A549 (cell line): ENCODE measurements at regions not wholly inside any gene's neighbourhood (a gene's known extent, or its start where the extent isn't known, plus 50 kb on each side); places are given as distances from the start of the nearest gene placed in this dataset.

Source experiments
- ATAC-seq, 2 experiments: fragments of 200-7000 bp in 1 of 2; fragments of >200 bp in 1 of 2; cut with Nextera tagmentation in 1 of 2; cut with Tn5 transposase in 1 of 2; 3 replicates each; pipeline versions ENCODE4 v1.8.0 to v1.9.1; 2018 to 2020; ENCODE audit warnings: mild to moderate bottlenecking in 1 of 2, moderate library complexity in 1 of 2
- CTCF ChIA-PET: fragments of 300-600 bp; sonication (Branson Sonifier 250); formaldehyde crosslinking; extraction: SDS; loops from one replicate; lab custom pipeline; 2021; ENCODE audit warnings: antibody characterized with exemption, inconsistent platforms; lab: Yijun Ruan, JAX
- POLR2A ChIA-PET: fragments of 350-600 bp; formaldehyde crosslinking; extraction: SDS; loops from one replicate; lab custom pipeline; 2021; ENCODE audit warnings: antibody characterized with exemption, inconsistent platforms; lab: Yijun Ruan, JAX
- DNase-seq, 2 experiments: peaks; one replicate each; pipeline versions ENCODE4 v3.0.0 to v3.0.0-alpha.2; 2011 to 2016; ENCODE audit warnings: low read depth in 1 of 2, low spot score in 1 of 2
- FAIRE-seq: peaks from 2 replicates; lab custom pipeline; 2011; peaks lifted over from hg19 to GRCh38; lab: Jason Lieb, UNC
- H3K27ac ChIP-seq, 2 experiments: fragments of >200 bp; sonication (Bioruptor Twin); formaldehyde crosslinking; 3 replicates each; pipeline ENCODE4 v1.5.1; 2016 to 2017
- H3K4me1 ChIP-seq: fragments of >200 bp; sonication (Bioruptor Twin); formaldehyde crosslinking; 3 replicates; pipeline ENCODE4 v1.6.1; 2016
- H3K4me2 ChIP-seq: fragments of >200 bp; sonication (Bioruptor Twin); formaldehyde crosslinking; 3 replicates; pipeline ENCODE4 v1.6.1; 2016
- H3K4me3 ChIP-seq: fragments of >200 bp; sonication (Bioruptor Twin); formaldehyde crosslinking; 3 replicates; pipeline ENCODE4 v1.5.1; 2016
- H3K9me3 ChIP-seq: fragments of >200 bp; sonication (Bioruptor Twin); formaldehyde crosslinking; 3 replicates; pipeline ENCODE4 v1.6.1; 2016
- BHLHE40 ChIP-seq: IDR thresholded peaks from 2 replicates; pipeline ENCODE4 v1.6.1; 2012; ENCODE audit warnings: low read depth, low read length, inconsistent platforms
- CEBPB ChIP-seq, 2 experiments: fragments of >200 bp in 1 of 2; sonication (Bioruptor Twin) in 1 of 2; formaldehyde crosslinking in 1 of 2; IDR thresholded peaks; 2 replicates each; pipeline ENCODE4 v1.6.1; 2012 to 2016
- CHD2 ChIP-seq: fragments of 150-350 bp; IDR thresholded peaks from 2 replicates; pipeline ENCODE4 v1.6.1; 2014; ENCODE audit warnings: low read length; ENCODE audit not compliant: partially characterized antibody
- EHMT2 ChIP-seq: fragments of 200-600 bp; sonication (generic); IDR thresholded peaks from 2 replicates; pipeline ENCODE4 v1.6.1; 2016; ENCODE audit warnings: antibody characterized with exemption, low read depth, mild to moderate bottlenecking, moderate library complexity
- EP300 ChIP-seq, 2 experiments: fragments of >200 bp; sonication (Bioruptor Twin); formaldehyde crosslinking; IDR thresholded peaks; 2 replicates in 1 of 2; 3 replicates in 1 of 2; pipeline ENCODE4 v1.6.1; 2016 to 2017
- FOSL2 ChIP-seq, 2 experiments: fragments of 450-650 bp in 1 of 2; fragments of >200 bp in 1 of 2; sonication (Bioruptor Twin) in 1 of 2; formaldehyde crosslinking; IDR thresholded peaks; 2 replicates each; pipeline versions ENCODE4 v1.5.0 to v1.6.1; 2016 to 2020; ENCODE audit warnings: mild to moderate bottlenecking in 1 of 2, moderate library complexity in 1 of 2
- GATA3 ChIP-seq: IDR thresholded peaks from 2 replicates; pipeline ENCODE4 v1.6.1; 2012; ENCODE audit warnings: borderline replicate concordance
- JUN ChIP-seq, 2 experiments: fragments of >200 bp; sonication (Bioruptor Twin); formaldehyde crosslinking; IDR thresholded peaks; 2 replicates in 1 of 2; 3 replicates in 1 of 2; pipeline ENCODE4 v1.6.1; 2016 to 2017
- JUNB ChIP-seq: fragments of >200 bp; sonication (Bioruptor Twin); formaldehyde crosslinking; IDR thresholded peaks from 2 replicates; pipeline ENCODE4 v1.6.1; 2016
- KDM5A ChIP-seq: fragments of 200-600 bp; sonication (generic); IDR thresholded peaks from 2 replicates; pipeline ENCODE4 v1.6.1; 2016; ENCODE audit warnings: antibody characterized with exemption, mild to moderate bottlenecking
- MYC ChIP-seq: IDR thresholded peaks from 2 replicates; pipeline ENCODE4 v1.6.1; 2012; ENCODE audit warnings: mild to moderate bottlenecking, inconsistent platforms, low read length, improper control_type of control experiment, borderline replicate concordance
- PBX3 ChIP-seq: IDR thresholded peaks from 2 replicates; pipeline ENCODE4 v1.6.1; 2012
- RAD21 ChIP-seq, 2 experiments: fragments of >200 bp in 1 of 2; sonication (Bioruptor Twin) in 1 of 2; formaldehyde crosslinking in 1 of 2; IDR thresholded peaks in 1 of 2; conservative IDR thresholded peaks in 1 of 2; 2 replicates in 1 of 2; 3 replicates in 1 of 2; pipeline ENCODE4 v1.6.1; 2012 to 2018; ENCODE audit warnings: inconsistent platforms in 1 of 2
- RCOR1 ChIP-seq: fragments of 150-350 bp; IDR thresholded peaks from 2 replicates; pipeline ENCODE4 v1.6.1; 2014; ENCODE audit warnings: antibody characterized with exemption, low read length, low read depth
- REST ChIP-seq: fragments of 200-600 bp; sonication (generic); IDR thresholded peaks from 2 replicates; pipeline ENCODE4 v1.6.1; 2016; ENCODE audit warnings: antibody characterized with exemption, mild to moderate bottlenecking, moderate library complexity
- RFX5 ChIP-seq: fragments of 450-650 bp; IDR thresholded peaks from 2 replicates; pipeline ENCODE4 v1.7.1; 2014; ENCODE audit warnings: antibody characterized with exemption, mild to moderate bottlenecking, moderate library complexity
- TFCP2L1 ChIP-seq: fragments of 250-450 bp; sonication (Bioruptor Pico); IDR thresholded peaks from 2 replicates; pipeline ENCODE4 v1.5.0; 2021; ENCODE audit warnings: mild to moderate bottlenecking
- TP53 ChIP-seq: fragments of 250-450 bp; sonication (Bioruptor Pico); IDR thresholded peaks from 2 replicates; pipeline ENCODE4 v1.5.0; 2021; ENCODE audit warnings: mild to moderate bottlenecking, moderate library complexity
- ZC3H11A ChIP-seq: fragments of 450-650 bp; IDR thresholded peaks from 2 replicates; pipeline ENCODE4 v1.6.1; 2014; ENCODE audit warnings: antibody characterized with exemption, mild to moderate bottlenecking
- ZFP36 ChIP-seq: fragments of 450-650 bp; IDR thresholded peaks from 2 replicates; pipeline ENCODE4 v1.6.1; 2014; ENCODE audit warnings: borderline replicate concordance; ENCODE audit not compliant: partially characterized antibody
- ZNF302 ChIP-seq: fragments of 250-450 bp; sonication (Bioruptor Pico); IDR thresholded peaks from 2 replicates; pipeline ENCODE4 v1.9.0; 2021; ENCODE audit warnings: inconsistent platforms, mild to moderate bottlenecking, moderate library complexity
- WGBS: methylation state at CpG from one replicate; pipeline ENCODE4 v1.1.6; 2017; ENCODE audit errors: missing lambda C conversion rate; 5-methylcytosine and 5-hydroxymethylcytosine counted together
- TF ChIP-seq, protein P1 (sequence below): fragments of >200 bp; sonication (Bioruptor Twin); formaldehyde crosslinking; IDR thresholded peaks from 2 replicates; pipeline ENCODE4 v1.6.1; 2016

DNA sequence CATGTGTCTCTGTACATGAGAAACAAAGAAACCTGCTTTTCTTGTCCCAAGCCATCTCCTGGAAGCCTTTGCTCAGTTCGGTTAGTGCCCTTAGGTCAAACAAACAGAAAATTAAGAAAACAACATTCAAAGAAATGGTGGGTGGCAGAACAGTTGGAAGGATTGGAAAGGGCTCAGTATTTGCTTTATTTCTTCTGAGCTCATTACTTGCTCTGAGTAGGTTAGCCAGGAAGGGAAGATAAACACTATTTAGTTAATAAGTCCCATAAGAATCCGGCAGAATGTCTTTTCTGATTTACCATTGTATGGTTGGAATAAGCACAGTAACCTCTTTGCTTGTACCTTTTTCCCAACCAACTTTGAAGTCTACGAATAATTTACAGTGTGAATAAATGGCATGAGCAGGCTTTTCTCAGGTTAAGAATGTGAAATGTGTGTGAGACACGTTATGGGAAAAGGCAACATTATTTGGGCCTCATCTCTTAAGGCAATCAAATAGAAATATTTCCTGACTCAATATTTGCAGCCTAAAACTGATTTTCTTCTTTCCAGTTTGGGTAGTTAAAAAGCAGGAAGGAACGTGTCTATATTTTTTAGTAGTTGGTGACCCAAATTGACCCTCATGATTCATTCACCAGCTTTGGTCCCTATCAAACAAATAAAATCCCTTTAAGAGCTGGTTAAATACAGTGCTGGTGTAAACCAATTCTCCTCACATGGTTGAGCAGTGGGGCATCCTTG, 158.5 kb downstream of the DKK1 start:
- Histone ChIP-seq H3K27ac (peak overlapping the region; percentile 75 to 85), H3K9me3 (no peaks in the 10 kb centered on the region), H3K4me1 (peaks cover 36% of the 10 kb centered on the region), H3K4me3 (0 out of 3 replicates have a peak overlapping the region, but pooled peaks have one; percentile 11), H3K4me2 (peak overlapping the region; percentile 68)
- DNase-seq: peak in 1 of 2 experiments; percentile 89
- FAIRE-seq: no peak
- WGBS: 3% methylated on average over 5 of the region's 5 CpGs
- peak; percentile 83 to 93 for ATAC-seq
- POLR2A ChIA-PET: interaction anchor here (0.9 kb wide), 1 partner anchor 158 kb away, joined by 4 read pairs; the partner anchor contains the start of gene DKK1
- CTCF ChIA-PET: interaction anchor here (1.1 to 1.7 kb wide), 3 partner anchors 12 to 165 kb away, joined by 3 read pairs; no protein-coding TSS in a partner anchor
- TF ChIP-seq JUN (IDR thresholded peaks at IDR 0.05): peak; percentile 60; a peak in 3 of 5 replicates
- TF ChIP-seq JUNB: peak; percentile 75
- no peak for TF ChIP-seq TP53 (CRISPR knock-in tag)
- no peak for TF ChIP-seq ZC3H11A
- TF ChIP-seq EP300 (IDR thresholded peaks at IDR 0.05): peak; percentile 70 to 82; a peak in 4 of 5 replicates
- peak in 1 of 2 experiments; percentile 46; a peak in 1 of 4 replicates for TF ChIP-seq CEBPB (IDR thresholded peaks at IDR 0.05)
- no peak for TF ChIP-seq TFCP2L1
- TF ChIP-seq, protein P1, sequence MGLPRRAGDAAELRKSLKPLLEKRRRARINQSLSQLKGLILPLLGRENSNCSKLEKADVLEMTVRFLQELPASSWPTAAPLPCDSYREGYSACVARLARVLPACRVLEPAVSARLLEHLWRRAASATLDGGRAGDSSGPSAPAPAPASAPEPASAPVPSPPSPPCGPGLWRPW: no peak
- TF ChIP-seq KDM5A: no peak
- 0 out of 2 replicates have a peak, but pooled peaks have one; percentile 9 for TF ChIP-seq PBX3
- no peak for TF ChIP-seq BHLHE40
- no peak for TF ChIP-seq EHMT2
- peak in 1 of 2 experiments; percentile 17; a peak in 2 of 5 replicates for TF ChIP-seq RAD21 (conservative IDR thresholded peaks at IDR 0.05 in 1 of 2, IDR thresholded peaks at IDR 0.05 in 1 of 2)
- TF ChIP-seq RFX5: no peak
- TF ChIP-seq FOSL2 (IDR thresholded peaks at IDR 0.05): no peak
- peak; percentile 59 for TF ChIP-seq FOSL2 (CRISPR knock-in tag; IDR thresholded peaks at IDR 0.05)
- TF ChIP-seq GATA3: peak; percentile 83; the same call in 1 of the 2 replicates

- no peak for ATAC-seq
- 87% methylated on average over 2 of the region's 2 CpGs for WGBS
- no peak for FAIRE-seq
- Histone ChIP-seq H3K4me1 (peaks cover 36% of the 10 kb centered on the region), H3K27ac (peak overlapping the region; percentile 63 to 85), H3K4me3 (no peak overlapping the region), H3K9me3 (no peaks in the 10 kb centered on the region), H3K4me2 (no peak overlapping the region)
- ChIA-PET CTCF (interaction anchor here (1.3 to 1.7 kb wide), 2 partner anchors 10 to 31 kb away, joined by 3 read pairs; no protein-coding TSS in a partner anchor), POLR2A (no interaction called here)
- TF ChIP-seq MYC (no peak), ZNF302 (CRISPR knock-in tag) (no peak), CHD2 (no peak), ZFP36 (no peak), REST (no peak), RCOR1 (no peak)
- TF ChIP-seq, protein P1: no peak
- no peak for DNase-seq
These were observed 160.2 kb downstream of the DKK1 start for GRCh38 chr10:52474265-52474664.
